Activated CD8-positive, alpha-beta T cell treated with anti-CD3 and anti-CD28 coated beads for 36 hours (primary cell): ENCODE measurements at regions not wholly inside any gene's neighbourhood (a gene's known extent, or its start where the extent isn't known, plus 50 kb on each side); places are given as distances from the start of the nearest gene placed in this dataset.

Experiments used
- ATAC-seq: fragments of 200-7000 bp; cut with Tn5 transposase; one replicate; pipeline ENCODE4 v1.10.0; 2021; ENCODE audit warnings: mild to moderate bottlenecking, moderate library complexity
- CTCF ChIA-PET: fragments of 350-600 bp; sonication (Branson Sonifier 250); formaldehyde crosslinking; loops from one replicate; lab custom pipeline; 2021; ENCODE audit warnings: antibody characterized with exemption; lab: Charles Lee
- POLR2A ChIA-PET: fragments of 350-600 bp; sonication (Branson Sonifier 250); formaldehyde crosslinking; loops from one replicate; lab custom pipeline; 2021; ENCODE audit warnings: antibody characterized with exemption; lab: Charles Lee
- DNase-seq: peaks from one replicate; pipeline ENCODE4 v3.0.0-alpha.2; 2020
- H3K27ac Mint-ChIP-seq: one replicate; pipeline ENCODE4 v1.8.0; 2021; ENCODE audit warnings: mild to moderate bottlenecking, mixed read lengths
- H3K27me3 Mint-ChIP-seq: one replicate; pipeline ENCODE4 v1.8.0; 2021; ENCODE audit warnings: mixed read lengths
- H3K36me3 Mint-ChIP-seq: one replicate; pipeline ENCODE4 v1.8.0; 2021; ENCODE audit warnings: low read depth, mixed read lengths
- H3K4me1 Mint-ChIP-seq: one replicate; pipeline ENCODE4 v1.8.0; 2021; ENCODE audit warnings: low read depth, mixed read lengths
- H3K4me3 Mint-ChIP-seq: one replicate; pipeline ENCODE4 v1.8.0; 2021; ENCODE audit warnings: mild to moderate bottlenecking, moderate library complexity, mixed read lengths
- H3K9me3 Mint-ChIP-seq: one replicate; pipeline ENCODE4 v1.8.0; 2021; ENCODE audit warnings: mixed read lengths
- intact Hi-C: fragments of 100-400 bp; cut with micrococcal nuclease; formaldehyde crosslinking; loops from one replicate; pipeline ENCODE4 v1.10.0; 2022
- TF ChIP-seq, protein P1 (sequence below): fragments of 200-600 bp; IDR thresholded peaks from one replicate; pipeline ENCODE4 v1.8.0; 2022; ENCODE audit warnings: antibody characterized with exemption, mild to moderate bottlenecking

DNA sequence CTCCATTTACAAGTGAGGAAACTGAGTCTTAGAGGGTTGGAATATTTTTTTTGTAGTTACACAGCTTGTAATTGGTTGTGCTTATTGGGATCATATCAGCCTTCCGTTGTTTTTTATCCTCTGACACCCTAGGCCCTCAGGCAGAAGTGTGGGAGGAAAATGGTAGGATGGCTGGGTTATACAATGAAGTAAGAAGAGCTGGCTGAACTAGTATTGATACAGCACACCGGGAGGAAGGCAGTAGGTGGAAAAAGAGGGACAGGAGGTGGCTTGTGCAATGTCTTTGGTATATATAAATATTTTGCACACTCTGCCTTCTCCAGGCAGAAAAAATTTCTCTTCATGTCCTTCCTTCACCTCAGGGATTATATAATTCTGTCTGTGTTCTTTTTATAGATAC lies 214.3 kb upstream of the SGO1 start:
- TF ChIP-seq, protein P1, sequence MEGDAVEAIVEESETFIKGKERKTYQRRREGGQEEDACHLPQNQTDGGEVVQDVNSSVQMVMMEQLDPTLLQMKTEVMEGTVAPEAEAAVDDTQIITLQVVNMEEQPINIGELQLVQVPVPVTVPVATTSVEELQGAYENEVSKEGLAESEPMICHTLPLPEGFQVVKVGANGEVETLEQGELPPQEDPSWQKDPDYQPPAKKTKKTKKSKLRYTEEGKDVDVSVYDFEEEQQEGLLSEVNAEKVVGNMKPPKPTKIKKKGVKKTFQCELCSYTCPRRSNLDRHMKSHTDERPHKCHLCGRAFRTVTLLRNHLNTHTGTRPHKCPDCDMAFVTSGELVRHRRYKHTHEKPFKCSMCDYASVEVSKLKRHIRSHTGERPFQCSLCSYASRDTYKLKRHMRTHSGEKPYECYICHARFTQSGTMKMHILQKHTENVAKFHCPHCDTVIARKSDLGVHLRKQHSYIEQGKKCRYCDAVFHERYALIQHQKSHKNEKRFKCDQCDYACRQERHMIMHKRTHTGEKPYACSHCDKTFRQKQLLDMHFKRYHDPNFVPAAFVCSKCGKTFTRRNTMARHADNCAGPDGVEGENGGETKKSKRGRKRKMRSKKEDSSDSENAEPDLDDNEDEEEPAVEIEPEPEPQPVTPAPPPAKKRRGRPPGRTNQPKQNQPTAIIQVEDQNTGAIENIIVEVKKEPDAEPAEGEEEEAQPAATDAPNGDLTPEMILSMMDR = no peak
- no peaks in the 10 kb centered on the region for H3K36me3 Mint-ChIP-seq

GRCh38 chr3:20396335-20396734 lies 210.3 kb upstream of the SGO1 start:
- POLR2A ChIA-PET = no interaction called here

More for the DNA sequence above, 214.3 kb upstream of the SGO1 start:
- ChIA-PET CTCF (no interaction called here), POLR2A (no interaction called here)
- H3K9me3 Mint-ChIP-seq = no peaks in the 10 kb centered on the region
- no peaks in the 10 kb centered on the region for H3K4me1 Mint-ChIP-seq
- DNase-seq = no peak
- H3K27ac Mint-ChIP-seq = no peak overlapping the region
- H3K27me3 Mint-ChIP-seq = no peaks in the 10 kb centered on the region
- intact Hi-C loops = no loop called here
- ATAC-seq = no peak
- no peak overlapping the region for H3K4me3 Mint-ChIP-seq

DNA sequence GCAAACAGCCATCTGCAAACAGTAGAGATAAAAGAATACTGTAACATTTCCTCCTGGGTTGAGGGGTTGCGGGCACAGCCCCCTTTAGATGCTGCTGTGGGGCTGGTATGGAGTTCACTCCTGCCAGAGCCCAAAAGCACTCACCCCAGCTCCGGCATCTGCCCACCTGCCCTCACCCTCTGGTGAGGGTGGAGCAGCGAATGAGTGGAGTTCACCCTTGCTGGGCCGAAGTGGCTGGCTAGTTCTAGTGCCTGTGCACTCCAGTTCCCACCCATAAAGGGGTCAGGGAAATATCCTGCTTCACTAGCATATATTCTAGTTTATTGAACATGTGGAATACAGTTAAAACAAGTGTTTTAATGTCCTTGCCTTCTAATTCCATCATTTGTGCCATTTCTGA lies 209.7 kb upstream of the SGO1 start:
- intact Hi-C loops = no loop called here
- ChIA-PET CTCF (no interaction called here), POLR2A (no interaction called here)
- no peak for ATAC-seq
- no peak for DNase-seq
- no peaks in the 10 kb centered on the region for H3K36me3 Mint-ChIP-seq
- no peaks in the 10 kb centered on the region for H3K4me1 Mint-ChIP-seq
- no peak overlapping the region for H3K4me3 Mint-ChIP-seq
- no peaks in the 10 kb centered on the region for H3K27me3 Mint-ChIP-seq
- no peaks in the 10 kb centered on the region for H3K9me3 Mint-ChIP-seq
- H3K27ac Mint-ChIP-seq = no peak overlapping the region
- TF ChIP-seq, protein P1 = no peak

More at GRCh38 chr3:20396335-20396734, 210.3 kb upstream of the SGO1 start:
- Mint-ChIP-seq H3K36me3 (no peaks in the 10 kb centered on the region), H3K4me3 (no peak overlapping the region), H3K27me3 (no peaks in the 10 kb centered on the region), H3K27ac (no peak overlapping the region), H3K4me1 (no peaks in the 10 kb centered on the region), H3K9me3 (no peaks in the 10 kb centered on the region)
- TF ChIP-seq, protein P1 = no peak
- ATAC-seq (no peak), DNase-seq (no peak)
- intact Hi-C loops = no loop called here
- CTCF ChIA-PET = no interaction called here

- TF ChIP-seq, protein P1 = no peak
- CTCF ChIA-PET = no interaction called here
- H3K9me3 Mint-ChIP-seq = no peaks in the 10 kb centered on the region
- no peak overlapping the region for H3K4me3 Mint-ChIP-seq
- no peak overlapping the region for H3K27ac Mint-ChIP-seq
- DNase-seq = no peak
- H3K4me1 Mint-ChIP-seq = no peaks in the 10 kb centered on the region
- no peak for ATAC-seq
- H3K36me3 Mint-ChIP-seq = no peaks in the 10 kb centered on the region
- no peaks in the 10 kb centered on the region for H3K27me3 Mint-ChIP-seq
- POLR2A ChIA-PET = no interaction called here
- intact Hi-C loops = no loop called here
Measured at GRCh38 chr3:20394243-20394642, 208.2 kb upstream of the SGO1 start.

- H3K36me3 Mint-ChIP-seq = no peaks in the 10 kb centered on the region
- TF ChIP-seq, protein P1 = no peak
- H3K27ac Mint-ChIP-seq = no peak overlapping the region
- H3K4me3 Mint-ChIP-seq = no peak overlapping the region
- CTCF ChIA-PET = no interaction called here
- no peak for ATAC-seq
- H3K27me3 Mint-ChIP-seq = no peaks in the 10 kb centered on the region
- H3K9me3 Mint-ChIP-seq = no peaks in the 10 kb centered on the region
- POLR2A ChIA-PET = no interaction called here
- DNase-seq = no peak
- H3K4me1 Mint-ChIP-seq = no peaks in the 10 kb centered on the region
- intact Hi-C loops = no loop called here
Measured at GRCh38 chr3:20391644-20392043, 205.6 kb upstream of the SGO1 start.
